ENCODE measurements at regions not wholly inside any gene's neighbourhood (a gene's known extent, or its start where the extent isn't known, plus 50 kb on each side); places are given as distances from the start of the nearest gene placed in this dataset.

DNA sequence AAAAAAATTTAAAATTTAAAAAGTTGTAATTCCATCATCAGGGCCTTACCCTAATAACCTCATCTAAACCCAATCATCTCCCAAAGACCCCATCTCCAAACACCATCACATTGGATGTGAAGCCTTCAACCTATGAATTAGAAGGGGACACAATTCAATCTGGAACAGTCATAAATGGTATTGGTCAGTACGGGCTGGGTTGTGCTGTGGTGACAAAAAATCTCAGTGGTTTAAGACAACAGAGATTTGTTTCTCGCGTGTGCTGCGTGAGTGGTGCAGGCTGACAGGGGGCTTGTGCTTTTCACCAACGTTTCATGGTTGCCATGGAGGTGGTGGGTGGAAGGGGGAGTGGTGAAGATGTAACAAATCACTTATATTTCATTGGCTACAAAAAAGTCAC, 174.5 kb downstream of the INHBB start:
- no peak for DNase-seq

DNA sequence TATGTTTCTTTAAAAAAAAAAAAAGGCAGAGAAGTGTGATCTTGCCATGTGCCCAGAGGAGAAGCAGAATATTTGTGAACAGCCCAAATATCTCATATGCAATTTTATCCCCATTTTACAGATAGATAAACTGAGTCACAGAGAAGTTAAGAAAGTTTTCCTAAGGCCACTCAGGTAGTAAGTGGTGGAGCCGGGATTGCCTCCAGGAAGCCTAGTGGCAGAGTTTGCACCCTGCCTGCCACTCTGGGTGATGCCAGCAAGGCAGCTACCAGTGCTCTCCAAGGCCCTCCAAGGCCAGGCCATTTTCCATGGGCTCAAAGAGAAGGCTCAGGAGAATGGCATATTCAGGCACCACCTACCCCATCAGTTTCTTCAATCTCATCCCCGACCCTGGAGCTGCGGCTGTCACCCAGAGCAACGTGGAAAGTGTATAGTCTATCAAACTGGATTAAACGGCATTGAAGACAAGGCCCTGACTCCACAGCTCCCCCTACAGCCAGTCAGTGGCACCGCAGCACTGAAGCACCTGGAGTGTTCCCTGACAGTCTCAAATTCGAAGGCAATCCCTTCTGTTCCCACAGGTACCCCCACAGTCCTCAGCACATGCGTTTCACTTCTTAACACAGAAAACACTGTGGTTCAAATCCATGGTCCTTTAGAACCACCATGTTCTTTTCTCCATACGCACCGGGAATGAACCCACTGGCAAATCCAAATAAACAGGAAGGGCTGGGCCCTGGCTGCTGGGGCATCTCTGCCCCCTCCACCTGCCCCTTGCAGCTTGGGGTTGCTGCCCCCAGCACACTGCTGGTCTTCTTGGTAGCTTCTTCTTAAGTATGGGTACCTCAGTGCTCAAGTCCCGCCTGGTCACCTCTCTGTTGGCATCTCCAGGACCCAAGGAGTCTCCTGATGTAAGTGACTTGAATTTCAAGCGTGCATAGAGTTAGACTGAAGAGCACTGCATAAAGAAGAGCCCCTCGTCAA, 175.3 kb downstream of the INHBB start:
- no peak for DNase-seq

- no peak for DNase-seq
Measured at GRCh38 chr2:120522151-120522751, 176.3 kb downstream of the INHBB start.

GRCh38 chr2:120523766-120524165, 177.8 kb downstream of the INHBB start:
- DNase-seq, result no peak

DNA sequence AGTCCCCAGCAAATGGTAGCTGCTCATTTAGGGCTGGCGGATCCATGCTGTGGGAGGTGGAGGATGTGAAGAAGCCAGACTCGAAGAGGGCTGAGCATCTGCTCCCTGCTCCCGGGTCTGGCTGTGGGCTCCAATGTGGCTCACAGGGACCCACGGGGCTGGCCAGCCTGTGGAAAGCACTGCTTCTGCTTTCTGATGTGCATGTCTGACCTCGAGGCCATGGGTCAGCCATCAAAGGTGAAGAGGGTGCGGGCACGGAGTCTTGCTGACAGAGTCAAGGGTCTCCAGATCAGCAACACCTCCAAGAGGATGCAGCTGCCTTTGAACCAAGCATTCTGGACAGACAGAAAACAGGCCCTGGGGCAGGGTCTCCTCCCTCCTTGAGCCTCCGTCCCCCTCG, 178.2 kb downstream of the INHBB start:
- DNase-seq, result no peak

DNA sequence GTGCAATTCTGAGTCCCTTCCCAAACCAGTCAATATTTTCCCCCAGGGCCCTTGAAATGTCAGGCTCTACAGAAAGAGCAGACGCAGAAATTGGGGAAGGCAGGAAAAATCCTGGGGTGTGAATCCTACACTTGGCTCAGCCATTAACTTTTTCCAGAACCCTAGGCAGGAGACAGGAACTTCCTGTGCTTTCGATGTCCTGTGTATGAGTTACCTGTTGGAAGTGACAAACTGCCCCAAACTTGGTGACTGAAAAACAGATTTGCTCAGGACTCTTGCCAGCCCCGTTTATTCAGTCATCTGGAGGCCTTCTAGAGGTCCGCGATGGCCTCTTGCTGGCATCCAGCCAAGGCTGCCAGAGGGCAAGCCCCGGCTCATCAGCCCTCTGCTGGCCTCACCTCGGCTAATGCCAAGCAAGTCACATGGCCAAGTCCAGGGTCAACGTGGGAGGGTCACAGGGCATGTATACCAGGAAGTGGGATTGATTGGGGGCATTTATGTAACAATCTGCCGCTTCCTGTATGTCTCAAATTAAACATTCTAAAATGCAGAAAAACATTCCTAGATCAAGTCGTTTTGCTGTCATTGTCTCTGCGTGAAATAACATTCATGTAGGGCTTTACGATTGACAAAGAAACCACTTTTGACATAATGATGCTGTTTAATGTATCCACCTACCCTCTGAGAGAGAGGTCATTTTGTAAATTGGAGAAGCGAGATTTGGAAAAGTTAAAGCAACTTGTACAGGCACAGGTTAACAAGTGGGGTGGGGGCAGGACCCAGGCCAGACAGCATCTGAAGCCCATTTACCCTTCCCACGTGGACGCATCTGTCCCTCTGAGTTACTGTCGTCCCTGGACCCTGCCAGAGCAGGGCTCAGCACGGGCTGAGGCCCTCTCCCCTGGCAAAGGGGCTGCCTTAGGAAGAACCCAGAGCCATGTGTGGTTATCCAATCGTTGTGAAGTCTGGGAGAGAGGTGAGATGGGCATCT, 179.4 kb downstream of the INHBB start:
- no peak for DNase-seq

GRCh38 chr2:120526047-120526562, 180.2 kb downstream of the INHBB start:
- DNase-seq, result no peak

GRCh38 chr2:120526997-120527945, 181.3 kb downstream of the INHBB start:
- DNase-seq, result no peak

GRCh38 chr2:120528051-120528692, 182.2 kb downstream of the INHBB start:
- DNase-seq, result no peak

- no peak for DNase-seq
Measured at GRCh38 chr2:120528693-120529076, 182.7 kb downstream of the INHBB start.

- DNase-seq, result no peak
Measured at GRCh38 chr2:120530781-120531180, 184.8 kb downstream of the INHBB start.

GRCh38 chr2:120531365-120531764, 185.4 kb downstream of the INHBB start:
- DNase-seq, result no peak

DNA sequence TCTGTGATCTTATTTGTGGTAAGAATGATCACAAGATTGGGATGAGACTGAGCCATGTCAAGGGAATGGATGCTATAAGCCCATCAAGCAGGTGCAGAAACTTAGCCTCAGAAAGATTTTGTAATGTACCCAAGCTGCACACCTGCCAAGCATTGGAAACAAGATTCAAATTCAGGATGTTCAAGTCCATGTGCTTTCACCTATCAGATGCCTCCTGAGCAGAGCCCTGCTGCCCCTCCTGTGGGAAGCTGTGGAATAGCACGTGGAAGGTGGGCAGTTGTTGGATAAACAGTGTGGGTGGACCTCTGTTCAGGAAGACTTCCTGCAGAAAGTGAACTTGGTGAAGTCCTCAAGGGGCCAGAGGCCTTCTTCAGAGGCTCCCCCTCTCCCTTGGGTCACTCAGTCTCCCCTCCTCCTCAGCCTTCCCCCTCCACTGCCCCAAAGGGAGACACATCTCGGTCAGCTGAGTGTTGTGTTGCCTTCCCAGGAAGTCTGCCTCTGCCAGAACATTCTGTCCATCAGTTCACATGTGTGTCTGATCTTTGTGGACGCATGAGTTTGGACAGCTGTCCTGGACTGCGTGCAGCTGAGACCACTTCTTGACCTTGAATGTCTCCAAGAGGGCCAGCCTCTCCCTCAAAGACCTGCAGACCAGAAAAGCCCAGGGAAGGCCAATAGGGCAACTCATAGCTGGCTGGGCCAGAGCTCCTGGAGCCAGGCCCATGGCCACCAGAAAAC, 186.1 kb downstream of the INHBB start:
- DNase-seq, result no peak

GRCh38 chr2:120533625-120534024, 187.7 kb downstream of the INHBB start:
- DNase-seq, result no peak

- no peak for DNase-seq
Measured at GRCh38 chr2:120534457-120534856, 188.5 kb downstream of the INHBB start.

GRCh38 chr2:120535081-120535480, 189.1 kb downstream of the INHBB start:
- no peak for DNase-seq

- DNase-seq, result no peak
Measured at GRCh38 chr2:120536141-120536540, 190.2 kb downstream of the INHBB start.

GRCh38 chr2:120538691-120539423, 192.9 kb downstream of the INHBB start:
- no peak for DNase-seq

GRCh38 chr2:120539424-120539936, 193.5 kb downstream of the INHBB start:
- DNase-seq, result no peak
